GM06990 (cell line): ENCODE measurements at regions not wholly inside any gene's neighbourhood (a gene's known extent, or its start where the extent isn't known, plus 50 kb on each side); places are given as distances from the start of the nearest gene placed in this dataset.
A peak's percentile ranks its signal among the peaks of the same experiment; 100 is the strongest.

Experiments used
- DNase-seq: peaks from one replicate; pipeline ENCODE4 v3.0.0-alpha.2; 2011; ENCODE audit not compliant: insufficient read length; ENCODE audit errors: extremely low read depth
- H3K27me3 ChIP-seq: replicated peaks from 2 replicates; pipeline ENCODE4 v1.6.0; 2011; ENCODE audit warnings: low read length; ENCODE audit not compliant: control insufficient read depth, insufficient read depth
- H3K36me3 ChIP-seq: 2 replicates; pipeline ENCODE4 v1.5.1; 2011; ENCODE audit warnings: low read length; ENCODE audit not compliant: control insufficient read depth, insufficient read depth
- H3K4me3 ChIP-seq: replicated peaks from 2 replicates; pipeline ENCODE4 v1.5.1; 2011; ENCODE audit warnings: low read depth, mild to moderate bottlenecking, control low read depth, low read length
- CTCF ChIP-seq: IDR thresholded peaks from 2 replicates; pipeline ENCODE4 v1.5.1; 2011; ENCODE audit warnings: low read length, control low read depth, mild to moderate bottlenecking, inconsistent platforms; ENCODE audit not compliant: insufficient read depth, poor library complexity, severe bottlenecking

DNA sequence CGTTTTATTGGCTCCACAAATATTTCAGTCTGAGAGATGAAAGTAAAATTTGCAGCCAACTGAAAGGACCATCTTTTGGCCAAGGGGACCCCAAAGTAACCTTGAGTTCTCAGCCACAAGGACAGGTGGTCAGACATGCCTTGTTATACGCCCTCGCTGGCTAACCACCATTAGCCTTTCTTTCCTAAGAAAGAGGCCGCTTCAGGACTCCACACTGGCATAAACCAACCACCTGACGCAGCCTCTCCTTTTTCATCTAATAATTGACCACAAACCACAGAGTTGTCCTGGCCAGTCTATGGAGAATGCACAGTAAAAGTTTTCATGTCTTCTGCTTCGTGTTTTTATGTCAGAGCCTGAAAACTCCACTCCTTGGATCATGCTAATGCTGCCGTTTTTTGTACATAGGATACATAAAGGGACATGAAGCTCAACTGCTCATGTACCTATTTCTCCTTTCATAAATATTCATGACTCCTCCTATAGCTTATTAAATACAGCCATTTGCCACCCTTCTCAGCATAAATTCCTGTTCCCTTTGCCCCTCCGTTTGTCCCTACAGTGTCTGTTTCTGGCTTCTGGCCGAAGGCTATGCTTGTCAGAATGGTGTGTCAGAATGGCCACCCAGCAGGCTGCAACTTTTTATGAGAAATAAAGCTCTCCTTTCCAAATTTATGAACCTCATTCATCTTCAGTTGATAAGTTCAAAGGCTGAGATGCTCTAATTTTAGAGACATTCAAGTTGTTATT, 374.1 kb upstream of the RBMS3 start:
- no peaks in the 10 kb centered on the region for H3K27me3 ChIP-seq
- no peak for DNase-seq
- H3K36me3 ChIP-seq: no peaks in the 10 kb centered on the region
- no peak overlapping the region for H3K4me3 ChIP-seq
- TF ChIP-seq CTCF: no peak

DNA sequence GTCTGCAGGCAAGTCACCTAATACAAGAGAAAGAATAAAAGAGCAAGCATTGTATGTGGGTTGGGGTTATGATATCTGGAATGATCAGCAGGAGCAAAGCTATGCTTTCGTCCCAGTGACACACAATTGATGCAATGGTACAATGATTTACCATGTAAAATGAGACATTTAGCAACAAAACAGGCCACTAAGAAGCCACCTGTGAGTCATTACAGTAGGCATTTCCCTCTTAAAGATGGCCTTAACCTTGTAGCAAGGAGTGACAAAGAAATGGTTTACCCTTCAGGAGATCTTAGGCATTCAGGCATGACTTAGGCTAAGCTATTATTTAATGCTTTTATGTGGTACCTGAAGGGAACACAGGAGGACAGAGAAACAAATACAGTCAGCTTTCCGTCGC, 373.3 kb upstream of the RBMS3 start:
- no peaks in the 10 kb centered on the region for H3K27me3 ChIP-seq
- TF ChIP-seq CTCF: no peak
- H3K4me3 ChIP-seq: no peak overlapping the region
- DNase-seq: no peak
- H3K36me3 ChIP-seq: no peaks in the 10 kb centered on the region

GRCh38 chr3:28912120-28912885, 368.6 kb upstream of the RBMS3 start:
- no peaks in the 10 kb centered on the region for H3K27me3 ChIP-seq
- H3K4me3 ChIP-seq: no peak overlapping the region
- no peaks in the 10 kb centered on the region for H3K36me3 ChIP-seq
- no peak for DNase-seq
- no peak for TF ChIP-seq CTCF

GRCh38 chr3:28915741-28916500, 364.9 kb upstream of the RBMS3 start:
- Histone ChIP-seq H3K27me3 (no peaks in the 10 kb centered on the region), H3K4me3 (no peak overlapping the region), H3K36me3 (no peaks in the 10 kb centered on the region)
- peak; percentile 28 for TF ChIP-seq CTCF
- no peak for DNase-seq

GRCh38 chr3:28916713-28917499, 364.0 kb upstream of the RBMS3 start:
- peak; percentile 67 for TF ChIP-seq CTCF
- peak; percentile 59 for DNase-seq
- H3K27me3 ChIP-seq: no peaks in the 10 kb centered on the region
- H3K4me3 ChIP-seq: 0 out of 2 replicates have a peak overlapping the region, but pooled peaks have one; percentile 1
- H3K36me3 ChIP-seq: no peaks in the 10 kb centered on the region
